Prostate gland (tissue), 2 donors: ENCODE measurements at regions not wholly inside any gene's neighbourhood (a gene's known extent, or its start where the extent isn't known, plus 50 kb on each side); places are given as distances from the start of the nearest gene placed in this dataset.

Source experiments
- DNase-seq: peaks from one replicate; pipeline ENCODE4 v3.0.0-alpha.2; 2019; ENCODE audit warnings: low spot score
- H3K27ac ChIP-seq, 2 donors: fragments of 200-600 bp; sonication (generic); 2 replicates each; pipeline ENCODE4 v1.5.1; 2017 to 2019
- H3K27me3 ChIP-seq: fragments of 200-600 bp; sonication (generic); replicated peaks from 2 replicates; pipeline ENCODE4 v1.5.1; 2019; ENCODE audit not compliant: insufficient read depth
- H3K36me3 ChIP-seq, 2 donors: fragments of 200-600 bp; sonication (generic); 1 replicate in 1 of 2; 2 replicates in 1 of 2; pipeline versions ENCODE4 v1.5.1 to v1.8.1; 2017 to 2019
- H3K4me1 ChIP-seq: fragments of 200-600 bp; sonication (generic); replicated peaks from 2 replicates; pipeline ENCODE4 v1.5.1; 2019
- H3K4me3 ChIP-seq, 2 donors: fragments of 200-600 bp; sonication (generic); 2 replicates each; pipeline ENCODE4 v1.5.1; 2017 to 2019
- H3K9me3 ChIP-seq: fragments of 200-600 bp; sonication (generic); 2 replicates; pipeline ENCODE4 v1.5.1; 2017
- POLR2A ChIP-seq: fragments of 450-650 bp; IDR thresholded peaks from one replicate; pipeline ENCODE4 v1.6.1; 2016; ENCODE audit warnings: antibody characterized with exemption, mild to moderate bottlenecking
- POLR2AphosphoS5 ChIP-seq: sonication (generic); formaldehyde crosslinking; IDR thresholded peaks from one replicate; pipeline ENCODE4 v1.6.1; 2017; ENCODE audit warnings: antibody characterized with exemption
- WGBS: methylation state at CpG from one replicate; pipeline ENCODE4 v1.1.5; 2018; 5-methylcytosine and 5-hydroxymethylcytosine counted together
- intact Hi-C: fragments of 100-400 bp; cut with DNase I; formaldehyde crosslinking; loops from one replicate; pipeline ENCODE4 v1.14.2; 2022
- TF ChIP-seq, protein P1 (sequence below), 4 experiments: fragments of 200-600 bp in 2 of 4; fragments of 450-650 bp in 2 of 4; sonication (generic) in 2 of 4; IDR thresholded peaks; 1 replicate in 3 of 4; 2 replicates in 1 of 4; pipeline ENCODE4 v1.5.1; 2016 to 2019; ENCODE audit warnings: antibody characterized with exemption in 4 of 4, mild to moderate bottlenecking in 2 of 4, moderate library complexity in 2 of 4

DNA sequence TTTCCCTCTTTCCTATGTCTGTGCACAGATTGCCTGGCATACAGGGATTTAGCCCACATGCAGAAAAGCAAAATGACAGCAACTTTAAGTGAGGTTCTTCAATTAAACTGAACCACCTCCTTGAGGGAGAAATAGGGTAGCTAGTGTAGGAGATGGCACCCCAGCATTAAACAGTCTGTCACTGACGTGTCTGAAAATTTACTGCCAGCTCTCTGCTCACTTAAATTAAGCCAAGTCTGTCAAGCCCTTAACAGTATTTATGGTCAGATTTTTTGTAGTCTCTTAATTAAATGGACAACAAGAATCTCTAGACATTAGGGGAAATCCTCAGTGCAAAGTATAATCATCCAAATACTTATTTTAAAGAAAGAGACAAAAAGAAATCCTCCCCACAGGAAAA lies 696.5 kb upstream of the PTBP2 start:
- TF ChIP-seq POLR2A (no peak), POLR2AphosphoS5 (no peak)
- TF ChIP-seq, protein P1, sequence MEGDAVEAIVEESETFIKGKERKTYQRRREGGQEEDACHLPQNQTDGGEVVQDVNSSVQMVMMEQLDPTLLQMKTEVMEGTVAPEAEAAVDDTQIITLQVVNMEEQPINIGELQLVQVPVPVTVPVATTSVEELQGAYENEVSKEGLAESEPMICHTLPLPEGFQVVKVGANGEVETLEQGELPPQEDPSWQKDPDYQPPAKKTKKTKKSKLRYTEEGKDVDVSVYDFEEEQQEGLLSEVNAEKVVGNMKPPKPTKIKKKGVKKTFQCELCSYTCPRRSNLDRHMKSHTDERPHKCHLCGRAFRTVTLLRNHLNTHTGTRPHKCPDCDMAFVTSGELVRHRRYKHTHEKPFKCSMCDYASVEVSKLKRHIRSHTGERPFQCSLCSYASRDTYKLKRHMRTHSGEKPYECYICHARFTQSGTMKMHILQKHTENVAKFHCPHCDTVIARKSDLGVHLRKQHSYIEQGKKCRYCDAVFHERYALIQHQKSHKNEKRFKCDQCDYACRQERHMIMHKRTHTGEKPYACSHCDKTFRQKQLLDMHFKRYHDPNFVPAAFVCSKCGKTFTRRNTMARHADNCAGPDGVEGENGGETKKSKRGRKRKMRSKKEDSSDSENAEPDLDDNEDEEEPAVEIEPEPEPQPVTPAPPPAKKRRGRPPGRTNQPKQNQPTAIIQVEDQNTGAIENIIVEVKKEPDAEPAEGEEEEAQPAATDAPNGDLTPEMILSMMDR (IDR thresholded peaks at IDR 0.05) = no peak
- Histone ChIP-seq H3K27ac (no peak overlapping the region), H3K27me3 (no peaks in the 10 kb centered on the region), H3K4me1 (no peaks in the 10 kb centered on the region), H3K9me3 (no peaks in the 10 kb centered on the region), H3K4me3 (no peak overlapping the region), H3K36me3 (no peaks in the 10 kb centered on the region)
- WGBS = 63% methylated on average over 1 of the region's 1 CpG
- DNase-seq = no peak
- intact Hi-C loops = no loop called here

DNA sequence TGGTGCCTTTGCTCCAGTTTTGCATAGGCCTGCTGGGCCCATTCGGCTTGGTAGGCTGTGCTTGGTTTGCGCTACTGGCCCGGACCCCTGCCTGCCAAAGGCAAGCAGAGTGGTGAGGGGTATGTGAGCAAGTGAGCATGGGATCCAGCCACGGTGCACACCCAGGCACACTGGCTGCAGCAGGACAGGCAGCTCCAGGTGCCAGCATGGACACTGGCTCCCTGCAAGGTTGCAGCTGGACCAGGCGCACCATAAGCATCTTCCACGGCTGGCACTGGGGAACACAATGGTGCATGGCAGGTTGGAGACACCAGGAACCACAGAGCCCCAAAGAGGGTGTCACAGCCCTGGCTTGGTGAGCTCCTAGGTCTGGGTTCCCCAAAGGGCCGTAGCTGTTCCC lies 693.5 kb upstream of the PTBP2 start:
- H3K36me3 ChIP-seq = no peaks in the 10 kb centered on the region
- intact Hi-C loops = no loop called here
- 95% methylated on average over 7 of the region's 7 CpGs for WGBS
- no peak for DNase-seq
- no peaks in the 10 kb centered on the region for H3K9me3 ChIP-seq
- H3K4me1 ChIP-seq = no peaks in the 10 kb centered on the region
- no peaks in the 10 kb centered on the region for H3K27me3 ChIP-seq
- TF ChIP-seq POLR2AphosphoS5 (no peak), POLR2A (no peak)
- TF ChIP-seq, protein P1 (IDR thresholded peaks at IDR 0.05) = no peak
- H3K4me3 ChIP-seq = no peak overlapping the region
- H3K27ac ChIP-seq = no peak overlapping the region

DNA sequence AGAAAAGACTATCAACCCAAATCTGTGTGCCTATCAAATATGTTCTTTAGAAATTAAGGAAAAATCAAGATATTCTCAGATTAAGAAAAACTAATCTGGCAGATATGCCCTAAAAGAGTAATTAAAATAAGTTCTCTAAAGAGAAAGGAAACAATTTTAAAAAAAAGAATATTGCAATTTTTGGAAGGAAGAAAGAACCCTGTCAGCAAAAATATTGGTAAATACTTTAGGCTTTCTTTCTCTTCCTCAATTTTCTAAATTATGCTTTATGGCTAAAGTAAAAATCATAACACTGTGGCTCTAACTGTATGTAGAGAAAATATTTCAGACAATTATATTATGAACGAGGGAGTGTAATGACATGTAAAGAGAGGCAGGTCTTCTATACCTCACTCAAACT lies 691.3 kb upstream of the PTBP2 start:
- Histone ChIP-seq H3K27ac (no peak overlapping the region), H3K36me3 (no peaks in the 10 kb centered on the region), H3K4me1 (no peaks in the 10 kb centered on the region), H3K27me3 (no peaks in the 10 kb centered on the region), H3K9me3 (no peaks in the 10 kb centered on the region), H3K4me3 (no peak overlapping the region)
- intact Hi-C loops = no loop called here
- TF ChIP-seq POLR2AphosphoS5 (no peak), POLR2A (no peak)
- TF ChIP-seq, protein P1 (IDR thresholded peaks at IDR 0.05) = no peak
- WGBS = 84% methylated on average over 1 of the region's 1 CpG
- no peak for DNase-seq

DNA sequence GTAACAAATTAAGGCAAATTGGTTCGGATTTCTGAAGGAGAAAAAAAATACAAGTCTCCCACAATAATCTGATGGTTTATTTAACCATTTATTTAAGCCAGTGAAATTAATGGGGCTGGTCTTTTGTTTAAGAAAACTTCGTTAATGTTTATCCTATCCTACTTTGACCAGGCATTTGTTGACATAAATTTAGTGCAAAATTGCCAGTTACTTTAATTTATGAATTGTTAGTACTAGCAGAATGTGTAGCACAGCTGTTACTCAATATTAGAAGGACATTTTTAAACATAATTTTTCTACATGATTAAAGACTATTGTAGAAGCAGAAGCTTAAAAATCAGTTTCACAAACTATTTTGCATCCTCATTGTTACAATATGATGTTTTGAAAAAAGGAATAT lies 687.6 kb upstream of the PTBP2 start:
- Histone ChIP-seq H3K4me3 (no peak overlapping the region), H3K36me3 (no peaks in the 10 kb centered on the region), H3K4me1 (no peaks in the 10 kb centered on the region), H3K27me3 (no peaks in the 10 kb centered on the region), H3K9me3 (no peaks in the 10 kb centered on the region), H3K27ac (no peak overlapping the region)
- TF ChIP-seq POLR2AphosphoS5 (no peak), POLR2A (no peak)
- TF ChIP-seq, protein P1 (IDR thresholded peaks at IDR 0.05) = no peak
- 30% methylated on average over 2 of the region's 2 CpGs for WGBS
- intact Hi-C loops = no loop called here
- DNase-seq = no peak

DNA sequence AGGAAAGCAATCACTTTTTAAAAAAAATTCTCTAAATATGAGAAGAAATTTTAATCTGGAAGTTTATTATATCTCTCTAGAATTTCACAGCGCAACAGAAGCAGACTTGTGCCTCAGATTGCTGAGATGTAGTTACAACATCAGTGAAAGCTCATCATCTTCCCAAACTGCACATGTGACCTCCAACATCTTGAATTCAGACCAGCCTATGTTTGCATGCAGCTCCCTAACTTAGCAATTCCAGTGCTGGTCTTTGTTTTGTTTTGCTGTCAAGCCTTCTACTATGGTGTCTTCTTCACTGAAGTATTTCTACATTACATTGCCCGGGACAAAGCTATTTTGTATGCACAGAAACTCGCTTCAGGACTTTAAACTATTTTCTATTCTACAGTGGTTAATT lies 684.8 kb upstream of the PTBP2 start:
- Histone ChIP-seq H3K4me3 (no peak overlapping the region), H3K27me3 (no peaks in the 10 kb centered on the region), H3K4me1 (no peaks in the 10 kb centered on the region), H3K36me3 (no peaks in the 10 kb centered on the region), H3K27ac (no peak overlapping the region), H3K9me3 (no peaks in the 10 kb centered on the region)
- TF ChIP-seq POLR2A = no peak
- TF ChIP-seq, protein P1 (IDR thresholded peaks at IDR 0.05) = no peak
- no peak for TF ChIP-seq POLR2AphosphoS5
- DNase-seq = no peak
- WGBS = 58% methylated on average over 3 of the region's 3 CpGs
- intact Hi-C loops = no loop called here
